ENCODE measurements at regions not wholly inside any gene's neighbourhood (a gene's known extent, or its start where the extent isn't known, plus 50 kb on each side); places are given as distances from the start of the nearest gene placed in this dataset.

DNA sequence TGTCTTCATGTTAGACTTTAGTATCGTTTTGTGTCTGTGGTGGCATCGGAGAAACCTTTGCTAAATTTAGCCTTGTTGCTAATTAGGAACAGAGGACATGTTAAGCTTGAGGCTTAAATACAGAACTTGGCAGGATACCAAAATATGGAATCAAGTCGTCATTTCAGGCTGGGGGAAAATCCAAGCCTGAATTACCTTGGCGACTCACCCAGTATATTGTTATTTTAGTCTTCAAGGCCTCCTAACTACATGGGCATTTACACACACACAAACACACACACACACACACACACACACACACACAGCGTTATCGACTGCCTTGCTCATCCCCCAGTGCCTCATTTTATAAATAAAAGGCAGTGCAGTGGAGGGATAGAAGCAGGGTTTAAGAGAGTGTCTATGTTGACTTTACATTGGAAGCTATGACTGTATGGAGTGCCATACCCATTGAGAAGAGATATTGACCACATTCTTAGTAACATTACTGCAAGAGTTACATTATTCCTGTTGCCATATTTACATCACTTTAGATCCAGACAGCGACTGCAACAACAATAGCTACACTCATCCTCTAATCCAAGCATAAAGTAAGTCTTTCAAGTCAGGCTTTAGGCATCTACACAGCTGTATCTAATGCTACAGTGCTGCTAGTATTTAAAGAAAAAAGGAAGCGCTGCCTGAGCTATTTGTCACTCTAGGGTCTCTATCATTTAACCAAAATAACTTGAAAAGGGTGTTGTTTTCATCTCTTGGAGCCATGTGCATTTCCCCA lies 210.8 kb upstream of the SEMA6D start:
- Histone ChIP-seq H3K4me3 (no peak overlapping the region), H3K27ac (no peak overlapping the region), H3K9me3 (no peaks in the 10 kb centered on the region), H3K4me1 (no peaks in the 10 kb centered on the region), H3K4me2 (no peak overlapping the region)
- ATAC-seq (no peak), DNase-seq (ENCODE audit: low read depth in 1 of 2, low spot score in 1 of 2) (no peak), FAIRE-seq (no peak)
- ChIA-PET CTCF (no interaction called here), POLR2A (no interaction called here)
- no peak for TF ChIP-seq POLR2AphosphoS2 (conservative IDR thresholded peaks at IDR 0.05; ENCODE audit: low read length)
- TF ChIP-seq JUN (IDR thresholded peaks at IDR 0.05) = no peak
- no peak for TF ChIP-seq PHF8 (IDR thresholded peaks at IDR 0.05; ENCODE audit: borderline replicate concordance, low read depth)
- no peak for TF ChIP-seq NR3C1 (IDR thresholded peaks at IDR 0.05)
- TF ChIP-seq HEYL (CRISPR knock-in tag; IDR thresholded peaks at IDR 0.05) = no peak
- TF ChIP-seq JUNB (IDR thresholded peaks at IDR 0.05) = no peak
- TF ChIP-seq TP53 (CRISPR knock-in tag; IDR thresholded peaks at IDR 0.05) = no peak
- TF ChIP-seq ZNF302 (CRISPR knock-in tag; IDR thresholded peaks at IDR 0.05) = no peak
- WGBS (ENCODE audit: missing lambda C conversion rate) = 3% methylated on average over 8 of the region's 8 CpGs

DNA sequence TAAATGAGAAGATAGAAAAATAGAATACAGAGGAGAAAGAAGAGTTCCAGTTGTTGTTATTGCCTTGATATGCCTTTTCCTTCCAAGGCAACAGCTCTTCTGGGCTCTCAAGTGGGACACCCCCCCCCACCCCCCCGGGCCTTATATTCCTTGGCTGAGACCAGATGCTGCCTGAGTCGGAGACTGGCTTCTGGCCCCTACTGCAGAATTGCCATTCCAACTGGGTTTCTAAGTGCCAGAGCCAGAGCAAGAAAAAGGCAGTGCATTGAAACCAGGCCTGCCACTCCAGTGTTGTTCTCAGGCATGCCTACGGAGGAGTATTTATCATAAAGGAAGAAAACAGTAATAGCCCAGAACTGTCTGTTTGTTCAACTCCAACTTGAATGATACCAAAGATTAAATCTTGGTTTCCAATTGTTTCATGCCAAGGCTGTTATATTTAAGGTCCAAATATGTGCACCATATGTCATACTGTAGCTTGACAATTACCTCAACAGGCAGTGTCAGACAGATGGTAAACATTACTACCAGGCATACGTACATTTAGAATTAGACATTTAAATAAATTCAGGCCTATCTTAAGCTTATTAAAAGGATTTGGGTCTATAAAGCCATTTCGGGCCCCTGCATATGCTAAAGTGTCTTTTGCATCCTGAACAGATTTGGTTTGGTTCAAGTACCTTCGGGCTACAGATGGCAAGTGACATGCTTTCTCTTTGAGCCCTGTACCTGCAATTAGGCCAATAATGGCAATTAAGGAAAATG lies 209.9 kb upstream of the SEMA6D start:
- ChIA-PET CTCF (no interaction called here), POLR2A (no interaction called here)
- DNase-seq (ENCODE audit: low read depth in 1 of 2, low spot score in 1 of 2) = no peak
- no peak overlapping the region for H3K4me3 ChIP-seq
- no peak for FAIRE-seq
- 4% methylated on average over 6 of the region's 6 CpGs for WGBS (ENCODE audit: missing lambda C conversion rate)
- no peaks in the 10 kb centered on the region for H3K4me1 ChIP-seq
- no peak overlapping the region for H3K27ac ChIP-seq
- no peaks in the 10 kb centered on the region for H3K9me3 ChIP-seq
- TF ChIP-seq CHD2 (IDR thresholded peaks at IDR 0.05; ENCODE audit: low read length, partially characterized antibody) (no peak), ZNF302 (CRISPR knock-in tag; IDR thresholded peaks at IDR 0.05) (no peak), KDM1A (IDR thresholded peaks at IDR 0.05; ENCODE audit: low read depth) (no peak), RCOR1 (IDR thresholded peaks at IDR 0.05; ENCODE audit: low read depth, low read length) (no peak), FOSB (CRISPR knock-in tag; IDR thresholded peaks at IDR 0.05) (no peak), EHMT2 (IDR thresholded peaks at IDR 0.05; ENCODE audit: low read depth) (no peak)
- TF ChIP-seq, protein P1, sequence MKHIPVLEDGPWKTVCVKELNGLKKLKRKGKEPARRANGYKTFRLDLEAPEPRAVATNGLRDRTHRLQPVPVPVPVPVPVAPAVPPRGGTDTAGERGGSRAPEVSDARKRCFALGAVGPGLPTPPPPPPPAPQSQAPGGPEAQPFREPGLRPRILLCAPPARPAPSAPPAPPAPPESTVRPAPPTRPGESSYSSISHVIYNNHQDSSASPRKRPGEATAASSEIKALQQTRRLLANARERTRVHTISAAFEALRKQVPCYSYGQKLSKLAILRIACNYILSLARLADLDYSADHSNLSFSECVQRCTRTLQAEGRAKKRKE (CRISPR knock-in tag; IDR thresholded peaks at IDR 0.05; ENCODE audit: low read depth) = no peak
- TF ChIP-seq, protein P2, sequence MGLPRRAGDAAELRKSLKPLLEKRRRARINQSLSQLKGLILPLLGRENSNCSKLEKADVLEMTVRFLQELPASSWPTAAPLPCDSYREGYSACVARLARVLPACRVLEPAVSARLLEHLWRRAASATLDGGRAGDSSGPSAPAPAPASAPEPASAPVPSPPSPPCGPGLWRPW (IDR thresholded peaks at IDR 0.05) = no peak
- TF ChIP-seq, protein P3, sequence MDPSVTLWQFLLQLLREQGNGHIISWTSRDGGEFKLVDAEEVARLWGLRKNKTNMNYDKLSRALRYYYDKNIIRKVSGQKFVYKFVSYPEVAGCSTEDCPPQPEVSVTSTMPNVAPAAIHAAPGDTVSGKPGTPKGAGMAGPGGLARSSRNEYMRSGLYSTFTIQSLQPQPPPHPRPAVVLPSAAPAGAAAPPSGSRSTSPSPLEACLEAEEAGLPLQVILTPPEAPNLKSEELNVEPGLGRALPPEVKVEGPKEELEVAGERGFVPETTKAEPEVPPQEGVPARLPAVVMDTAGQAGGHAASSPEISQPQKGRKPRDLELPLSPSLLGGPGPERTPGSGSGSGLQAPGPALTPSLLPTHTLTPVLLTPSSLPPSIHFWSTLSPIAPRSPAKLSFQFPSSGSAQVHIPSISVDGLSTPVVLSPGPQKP (IDR thresholded peaks at IDR 0.05; ENCODE audit: low read depth, low read length) = no peak
- TF ChIP-seq, protein P4, sequence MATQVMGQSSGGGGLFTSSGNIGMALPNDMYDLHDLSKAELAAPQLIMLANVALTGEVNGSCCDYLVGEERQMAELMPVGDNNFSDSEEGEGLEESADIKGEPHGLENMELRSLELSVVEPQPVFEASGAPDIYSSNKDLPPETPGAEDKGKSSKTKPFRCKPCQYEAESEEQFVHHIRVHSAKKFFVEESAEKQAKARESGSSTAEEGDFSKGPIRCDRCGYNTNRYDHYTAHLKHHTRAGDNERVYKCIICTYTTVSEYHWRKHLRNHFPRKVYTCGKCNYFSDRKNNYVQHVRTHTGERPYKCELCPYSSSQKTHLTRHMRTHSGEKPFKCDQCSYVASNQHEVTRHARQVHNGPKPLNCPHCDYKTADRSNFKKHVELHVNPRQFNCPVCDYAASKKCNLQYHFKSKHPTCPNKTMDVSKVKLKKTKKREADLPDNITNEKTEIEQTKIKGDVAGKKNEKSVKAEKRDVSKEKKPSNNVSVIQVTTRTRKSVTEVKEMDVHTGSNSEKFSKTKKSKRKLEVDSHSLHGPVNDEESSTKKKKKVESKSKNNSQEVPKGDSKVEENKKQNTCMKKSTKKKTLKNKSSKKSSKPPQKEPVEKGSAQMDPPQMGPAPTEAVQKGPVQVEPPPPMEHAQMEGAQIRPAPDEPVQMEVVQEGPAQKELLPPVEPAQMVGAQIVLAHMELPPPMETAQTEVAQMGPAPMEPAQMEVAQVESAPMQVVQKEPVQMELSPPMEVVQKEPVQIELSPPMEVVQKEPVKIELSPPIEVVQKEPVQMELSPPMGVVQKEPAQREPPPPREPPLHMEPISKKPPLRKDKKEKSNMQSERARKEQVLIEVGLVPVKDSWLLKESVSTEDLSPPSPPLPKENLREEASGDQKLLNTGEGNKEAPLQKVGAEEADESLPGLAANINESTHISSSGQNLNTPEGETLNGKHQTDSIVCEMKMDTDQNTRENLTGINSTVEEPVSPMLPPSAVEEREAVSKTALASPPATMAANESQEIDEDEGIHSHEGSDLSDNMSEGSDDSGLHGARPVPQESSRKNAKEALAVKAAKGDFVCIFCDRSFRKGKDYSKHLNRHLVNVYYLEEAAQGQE (IDR thresholded peaks at IDR 0.05) = no peak
- no peak overlapping the region for H3K4me2 ChIP-seq
- ATAC-seq = no peak

All from A549 (cell line).